GM12878 (cell line): ENCODE measurements at regions not wholly inside any gene's neighbourhood (a gene's known extent, or its start where the extent isn't known, plus 50 kb on each side); places are given as distances from the start of the nearest gene placed in this dataset.

Source experiments
- CHD2 ChIP-seq: IDR thresholded peaks from 2 replicates; pipeline ENCODE4 v1.6.1; 2011; ENCODE audit warnings: low read depth, low read length, improper control_type of control experiment, borderline replicate concordance
- CTCF ChIP-seq, 3 experiments: IDR thresholded peaks in 2 of 3; conservative IDR thresholded peaks in 1 of 3; 2 replicates each; pipeline ENCODE4 v1.5.1; 2011; ENCODE audit warnings: low read depth in 3 of 3, low read length in 3 of 3, mild to moderate bottlenecking in 3 of 3, control low read depth in 2 of 3, moderate library complexity in 2 of 3, inconsistent platforms in 1 of 3, mixed read lengths in 1 of 3; ENCODE audit not compliant: control insufficient read depth in 2 of 3, insufficient read depth in 1 of 3; ENCODE audit errors: extremely low read depth in 1 of 3
- FOXM1 ChIP-seq: IDR thresholded peaks from 2 replicates; pipeline ENCODE4 v1.6.1; 2012; ENCODE audit warnings: low read depth, mild to moderate bottlenecking, inconsistent platforms, low read length, moderate library complexity
- JUND ChIP-seq: IDR thresholded peaks from 2 replicates; pipeline ENCODE4 v1.6.1; 2012; ENCODE audit warnings: low read depth, mild to moderate bottlenecking, low read length, improper control_type of control experiment, moderate library complexity
- POLR2A ChIP-seq: IDR thresholded peaks from 2 replicates; pipeline ENCODE4 v1.6.1; 2011; ENCODE audit warnings: low read depth, mild to moderate bottlenecking, low read length
- POLR2AphosphoS5 ChIP-seq: IDR thresholded peaks from 2 replicates; pipeline ENCODE4 v1.6.1; 2011; ENCODE audit warnings: mild to moderate bottlenecking, low read length, inconsistent platforms
- REST ChIP-seq: IDR thresholded peaks from 2 replicates; pipeline ENCODE4 v1.6.1; 2012; ENCODE audit warnings: mild to moderate bottlenecking, low read depth, low read length
- TAF1 ChIP-seq: IDR thresholded peaks from 2 replicates; pipeline ENCODE4 v1.6.1; 2011; ENCODE audit warnings: mild to moderate bottlenecking, low read depth, low read length, borderline replicate concordance
- YY1 ChIP-seq: IDR thresholded peaks from 2 replicates; pipeline ENCODE4 v1.6.1; 2011; ENCODE audit warnings: low read depth, mild to moderate bottlenecking, low read length

GRCh38 chr22:27087051-27087450 is 429.7 kb downstream of the MIAT start:
- TF ChIP-seq FOXM1 (no peak), CHD2 (no peak), POLR2AphosphoS5 (no peak), POLR2A (no peak), YY1 (no peak), JUND (no peak), TAF1 (no peak), REST (no peak), CTCF (IDR thresholded peaks at IDR 0.05 in 2 of 3, conservative IDR thresholded peaks at IDR 0.05 in 1 of 3; ENCODE audit: control insufficient read depth in 2 of 3, extremely low read depth in 1 of 3, insufficient read depth in 1 of 3, low read depth in 3 of 3, low read length in 3 of 3) (no peak)
